ENCODE measurements at regions not wholly inside any gene's neighbourhood (a gene's known extent, or its start where the extent isn't known, plus 50 kb on each side); places are given as distances from the start of the nearest gene placed in this dataset.

- no peak for DNase-seq (ENCODE audit: low read depth in 2 of 2)
- no peak for TF ChIP-seq CTCF (IDR thresholded peaks at IDR 0.05; ENCODE audit: low read depth, low read length)
- H3K4me3 ChIP-seq (replicated peaks in 1 of 2; ENCODE audit: low read depth in 2 of 2, low read length in 2 of 2), result no peak overlapping the region
Measured at GRCh38 chr9:89798547-89799120, 193.8 kb downstream of the GADD45G start.

DNA sequence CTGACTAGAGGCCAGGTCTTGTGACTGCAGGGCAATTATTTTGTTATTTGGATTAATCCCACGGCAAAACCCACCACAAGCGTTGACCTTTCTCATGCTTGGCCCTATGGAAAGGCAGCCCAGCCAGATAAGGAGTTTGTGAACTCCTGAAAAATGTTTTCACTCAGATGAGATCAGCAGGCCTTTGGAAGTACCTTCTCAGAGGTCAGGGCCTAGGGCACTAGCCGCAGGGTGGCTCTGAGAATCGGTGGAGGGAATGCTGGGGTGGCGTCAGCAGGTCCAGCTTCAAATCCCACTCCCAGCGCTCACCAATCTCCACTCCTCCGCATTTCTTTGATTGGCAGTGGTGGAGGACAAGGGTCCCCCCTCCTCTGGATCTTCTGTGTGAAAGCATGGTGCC lies 194.4 kb downstream of the GADD45G start:
- no peak for TF ChIP-seq CTCF (IDR thresholded peaks at IDR 0.05; ENCODE audit: low read depth, low read length)
- DNase-seq (ENCODE audit: low read depth in 2 of 2), result no peak
- H3K4me3 ChIP-seq (replicated peaks in 1 of 2; ENCODE audit: low read depth in 2 of 2, low read length in 2 of 2), result no peak overlapping the region

GRCh38 chr9:89799766-89800165 lies 195.0 kb downstream of the GADD45G start:
- DNase-seq (ENCODE audit: low read depth in 2 of 2), result no peak
- H3K4me3 ChIP-seq (replicated peaks in 1 of 2; ENCODE audit: low read depth in 2 of 2, low read length in 2 of 2), result no peak overlapping the region
- TF ChIP-seq CTCF (IDR thresholded peaks at IDR 0.05; ENCODE audit: low read depth, low read length), result no peak

DNA sequence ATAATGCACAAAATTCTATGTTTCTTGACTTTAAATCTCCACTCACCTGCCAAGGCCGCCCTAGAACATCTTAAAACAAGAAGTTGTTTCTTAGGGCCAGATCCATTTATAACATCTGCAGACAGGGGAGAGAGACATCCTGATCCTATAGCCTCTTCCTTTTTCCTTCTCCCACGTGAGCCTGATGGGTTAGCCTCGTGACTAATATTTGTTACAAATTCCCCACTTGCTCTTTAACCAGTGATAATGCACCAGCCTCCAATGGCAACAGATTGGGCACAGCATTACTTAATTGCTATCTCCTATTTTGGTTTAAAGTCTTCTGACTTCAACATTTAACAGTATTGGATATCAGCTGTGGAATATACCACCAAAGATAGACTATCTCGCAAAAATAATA lies 196.5 kb downstream of the GADD45G start:
- TF ChIP-seq CTCF (IDR thresholded peaks at IDR 0.05; ENCODE audit: low read depth, low read length), result no peak
- DNase-seq (ENCODE audit: low read depth in 2 of 2), result no peak
- H3K4me3 ChIP-seq (replicated peaks in 1 of 2; ENCODE audit: low read depth in 2 of 2, low read length in 2 of 2), result no peak overlapping the region

DNA sequence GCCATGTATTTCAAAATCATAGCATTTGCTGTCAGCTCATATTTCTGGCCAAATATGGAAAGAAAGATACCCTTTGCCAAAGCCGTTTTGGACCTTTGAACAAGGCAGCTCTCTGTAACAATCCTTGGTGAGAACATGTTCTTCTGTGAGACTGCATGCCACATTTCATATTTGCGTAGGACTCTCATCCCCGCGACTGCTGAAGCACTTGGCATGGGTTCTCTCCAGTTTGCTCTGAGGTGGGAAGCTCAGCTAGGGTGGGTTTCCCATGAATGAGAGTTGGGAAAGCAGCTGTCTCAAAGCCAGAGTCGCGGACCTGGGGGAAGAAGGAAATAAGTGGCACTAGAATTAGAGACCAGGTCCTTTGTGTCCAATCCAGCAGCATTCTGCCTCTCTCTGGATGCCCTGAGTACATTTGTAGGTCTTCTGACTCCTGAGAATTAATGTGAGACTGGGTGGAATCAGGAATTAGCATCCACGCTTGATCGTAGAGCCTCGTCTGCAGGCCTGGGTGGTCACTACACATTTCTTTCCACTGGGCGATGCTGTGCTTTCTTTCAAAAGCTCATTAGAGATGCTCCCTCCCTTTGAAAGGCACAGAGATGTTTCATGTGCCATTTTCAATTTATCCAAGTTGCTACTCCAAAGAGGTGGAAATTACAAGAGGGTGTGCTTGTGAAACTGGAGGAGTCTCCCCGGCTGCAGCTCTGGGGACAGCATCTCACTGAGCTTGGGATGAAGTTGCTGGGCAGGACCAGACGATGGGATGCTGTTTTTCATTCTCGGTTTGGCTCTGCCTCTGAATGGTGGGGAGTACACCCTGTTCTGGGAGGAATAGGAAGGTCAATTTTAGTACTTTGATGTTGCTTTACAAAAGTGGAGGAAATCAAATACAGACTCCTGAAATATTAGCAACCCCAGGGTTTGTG lies 197.2 kb downstream of the GADD45G start:
- TF ChIP-seq CTCF (IDR thresholded peaks at IDR 0.05; ENCODE audit: low read depth, low read length), result no peak
- H3K4me3 ChIP-seq (replicated peaks in 1 of 2; ENCODE audit: low read depth in 2 of 2, low read length in 2 of 2), result no peak overlapping the region
- DNase-seq (ENCODE audit: low read depth in 2 of 2), result no peak

GRCh38 chr9:89802781-89803355 lies 198.1 kb downstream of the GADD45G start:
- no peak overlapping the region for H3K4me3 ChIP-seq (replicated peaks in 1 of 2; ENCODE audit: low read depth in 2 of 2, low read length in 2 of 2)
- DNase-seq (ENCODE audit: low read depth in 2 of 2), result peak in 1 of 2 donors; percentile 44

More at GRCh38 chr9:89802781-89803355, 198.1 kb downstream of the GADD45G start:
- TF ChIP-seq CTCF (IDR thresholded peaks at IDR 0.05; ENCODE audit: low read depth, low read length), result no peak
